Parathyroid adenoma (tissue), 2 donors: ENCODE measurements at regions not wholly inside any gene's neighbourhood (a gene's known extent, or its start where the extent isn't known, plus 50 kb on each side); places are given as distances from the start of the nearest gene placed in this dataset.
"Not testable (repeated sequence)": the region's sequence is repeated elsewhere in the genome, so short reads cannot be mapped to it uniquely, and the experiment has no call there.

ENCODE experiments used
- H2AFZ ChIP-seq: fragments of 300-600 bp; sonication (generic); one replicate; pipeline ENCODE4 v1.7.0; 2017; ENCODE audit warnings: antibody characterized with exemption, mild to moderate bottlenecking
- H3K27ac ChIP-seq: fragments of 300-600 bp; sonication (generic); one replicate; pipeline ENCODE4 v1.7.0; 2017
- H3K27me3 ChIP-seq: fragments of 300-600 bp; sonication (generic); one replicate; pipeline ENCODE4 v1.7.0; 2017; ENCODE audit warnings: low read length; ENCODE audit not compliant: control insufficient read depth, insufficient read depth
- H3K36me3 ChIP-seq: fragments of 300-600 bp; sonication (generic); one replicate; pipeline ENCODE4 v1.7.0; 2017; ENCODE audit warnings: low read length; ENCODE audit not compliant: control insufficient read depth, insufficient read depth
- H3K4me1 ChIP-seq: fragments of 300-600 bp; sonication (generic); one replicate; pipeline ENCODE4 v1.7.0; 2017; ENCODE audit warnings: control low read depth
- H3K4me2 ChIP-seq: fragments of 300-600 bp; sonication (generic); one replicate; pipeline ENCODE4 v1.7.0; 2017; ENCODE audit warnings: low read length
- H3K4me3 ChIP-seq: fragments of 300-600 bp; sonication (generic); one replicate; pipeline ENCODE4 v1.7.0; 2017; ENCODE audit warnings: low read depth, low read length
- H3K79me2 ChIP-seq: fragments of 300-600 bp; sonication (generic); one replicate; pipeline ENCODE4 v1.7.0; 2017; ENCODE audit warnings: control low read depth
- H3K9ac ChIP-seq: fragments of 300-600 bp; sonication (generic); one replicate; pipeline ENCODE4 v1.7.0; 2017; ENCODE audit warnings: mild to moderate bottlenecking
- H3K9me3 ChIP-seq: fragments of 300-600 bp; sonication (generic); one replicate; pipeline ENCODE4 v1.7.0; 2017; ENCODE audit warnings: low read length; ENCODE audit not compliant: control insufficient read depth
- TF ChIP-seq, protein P1 (sequence below): fragments of 300-600 bp; sonication (generic); IDR thresholded peaks from one replicate; pipeline ENCODE4 v1.7.0; 2017; ENCODE audit warnings: antibody characterized with exemption, mild to moderate bottlenecking
- donor health status: primary hyperparathyroidism.

DNA sequence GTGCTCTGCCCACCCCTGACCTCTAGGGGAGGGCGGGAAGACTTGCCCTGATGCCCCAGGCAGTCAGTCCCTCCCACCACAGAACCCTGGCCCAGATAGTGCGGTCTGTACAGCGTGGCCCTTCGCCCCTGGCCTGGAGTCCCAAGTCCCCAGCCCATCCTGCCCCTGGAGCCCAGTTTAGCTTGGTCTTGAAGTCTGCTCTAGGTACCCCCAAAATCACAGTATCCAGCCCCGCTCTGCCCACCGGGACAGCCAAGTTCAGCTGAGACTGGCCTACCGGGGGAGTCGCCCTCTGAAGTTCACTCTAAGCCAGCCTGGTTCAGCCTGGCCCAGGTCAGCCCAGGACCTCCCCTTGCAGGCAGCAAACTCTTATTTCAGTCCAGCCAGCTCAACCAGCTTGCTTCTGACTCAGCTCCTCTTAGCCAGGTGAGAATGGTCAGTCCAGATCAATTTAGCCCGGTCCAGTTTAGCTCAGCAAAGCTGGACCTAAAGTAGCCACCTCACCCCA lies 75.9 kb downstream of the TMEM121 start:
- H3K27me3 ChIP-seq = no peaks in the 10 kb centered on the region

DNA sequence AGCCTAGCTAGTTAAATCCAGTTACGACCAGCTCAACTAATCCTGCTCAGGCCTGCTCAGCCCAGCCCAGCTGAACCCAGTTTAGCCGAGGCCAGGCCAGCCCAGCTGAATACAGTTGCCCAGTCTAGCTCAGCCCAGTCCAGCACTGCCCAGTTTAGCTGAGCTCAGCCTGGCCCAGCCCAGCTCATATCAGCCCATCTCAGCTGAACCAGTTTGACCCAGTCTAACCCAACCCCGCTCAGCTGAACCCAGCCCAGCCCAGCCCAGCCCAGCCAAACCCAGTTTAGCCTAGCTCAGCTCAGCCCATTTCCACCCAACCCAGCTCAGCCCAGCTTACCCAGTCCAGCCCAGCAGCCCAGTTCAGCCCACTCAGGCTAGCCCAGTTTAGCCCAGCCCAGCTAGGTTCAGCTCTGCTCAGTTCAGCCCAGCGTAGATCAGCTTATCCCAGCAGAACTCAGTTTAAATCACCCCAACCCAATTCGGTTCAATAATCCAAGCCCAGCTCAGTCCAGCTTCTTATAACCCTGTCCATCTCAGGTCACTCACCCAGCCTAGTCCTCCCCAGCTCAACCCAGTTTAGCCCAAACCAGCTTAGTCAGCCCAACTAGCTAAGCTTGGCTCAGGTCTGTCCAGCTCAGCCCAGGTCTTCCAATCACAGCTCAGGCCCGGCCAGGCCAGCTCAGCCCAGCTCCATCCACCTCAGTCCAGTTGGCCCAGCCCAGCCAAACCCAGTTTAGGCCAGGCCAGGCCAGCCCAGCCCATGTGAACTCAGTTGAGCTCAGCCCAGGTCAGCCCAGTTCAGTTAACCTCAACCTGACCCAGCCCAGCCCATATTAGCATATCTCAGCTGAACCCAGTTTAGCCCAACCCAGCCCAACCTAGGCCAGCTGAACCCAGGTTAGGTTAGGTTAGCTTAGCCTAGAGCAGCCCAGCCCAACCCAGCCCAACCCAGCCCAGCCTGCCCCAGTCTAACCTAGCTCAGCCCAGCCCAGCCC lies 76.7 kb downstream of the TMEM121 start:
- H3K9ac ChIP-seq = no peak overlapping the region
- no peak overlapping the region for H3K27ac ChIP-seq
- H3K27me3 ChIP-seq = no peaks in the 10 kb centered on the region
- H3K4me2 ChIP-seq = no peak overlapping the region
- no peak overlapping the region for H2AFZ ChIP-seq
- H3K4me3 ChIP-seq = no peak overlapping the region
- no peaks in the 10 kb centered on the region for H3K9me3 ChIP-seq
- no peaks in the 10 kb centered on the region for H3K79me2 ChIP-seq
- H3K4me1 ChIP-seq = no peaks in the 10 kb centered on the region
- no peaks in the 10 kb centered on the region for H3K36me3 ChIP-seq
- TF ChIP-seq, protein P1, sequence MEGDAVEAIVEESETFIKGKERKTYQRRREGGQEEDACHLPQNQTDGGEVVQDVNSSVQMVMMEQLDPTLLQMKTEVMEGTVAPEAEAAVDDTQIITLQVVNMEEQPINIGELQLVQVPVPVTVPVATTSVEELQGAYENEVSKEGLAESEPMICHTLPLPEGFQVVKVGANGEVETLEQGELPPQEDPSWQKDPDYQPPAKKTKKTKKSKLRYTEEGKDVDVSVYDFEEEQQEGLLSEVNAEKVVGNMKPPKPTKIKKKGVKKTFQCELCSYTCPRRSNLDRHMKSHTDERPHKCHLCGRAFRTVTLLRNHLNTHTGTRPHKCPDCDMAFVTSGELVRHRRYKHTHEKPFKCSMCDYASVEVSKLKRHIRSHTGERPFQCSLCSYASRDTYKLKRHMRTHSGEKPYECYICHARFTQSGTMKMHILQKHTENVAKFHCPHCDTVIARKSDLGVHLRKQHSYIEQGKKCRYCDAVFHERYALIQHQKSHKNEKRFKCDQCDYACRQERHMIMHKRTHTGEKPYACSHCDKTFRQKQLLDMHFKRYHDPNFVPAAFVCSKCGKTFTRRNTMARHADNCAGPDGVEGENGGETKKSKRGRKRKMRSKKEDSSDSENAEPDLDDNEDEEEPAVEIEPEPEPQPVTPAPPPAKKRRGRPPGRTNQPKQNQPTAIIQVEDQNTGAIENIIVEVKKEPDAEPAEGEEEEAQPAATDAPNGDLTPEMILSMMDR = no peak

More for the DNA sequence above, 75.9 kb downstream of the TMEM121 start:
- no peak overlapping the region for H3K4me3 ChIP-seq
- no peaks in the 10 kb centered on the region for H3K4me1 ChIP-seq
- TF ChIP-seq, protein P1 = no peak
- H2AFZ ChIP-seq = no peak overlapping the region
- H3K9me3 ChIP-seq = no peaks in the 10 kb centered on the region
- H3K9ac ChIP-seq = no peak overlapping the region
- no peaks in the 10 kb centered on the region for H3K79me2 ChIP-seq
- H3K4me2 ChIP-seq = no peak overlapping the region
- no peak overlapping the region for H3K27ac ChIP-seq
- H3K36me3 ChIP-seq = no peaks in the 10 kb centered on the region

DNA sequence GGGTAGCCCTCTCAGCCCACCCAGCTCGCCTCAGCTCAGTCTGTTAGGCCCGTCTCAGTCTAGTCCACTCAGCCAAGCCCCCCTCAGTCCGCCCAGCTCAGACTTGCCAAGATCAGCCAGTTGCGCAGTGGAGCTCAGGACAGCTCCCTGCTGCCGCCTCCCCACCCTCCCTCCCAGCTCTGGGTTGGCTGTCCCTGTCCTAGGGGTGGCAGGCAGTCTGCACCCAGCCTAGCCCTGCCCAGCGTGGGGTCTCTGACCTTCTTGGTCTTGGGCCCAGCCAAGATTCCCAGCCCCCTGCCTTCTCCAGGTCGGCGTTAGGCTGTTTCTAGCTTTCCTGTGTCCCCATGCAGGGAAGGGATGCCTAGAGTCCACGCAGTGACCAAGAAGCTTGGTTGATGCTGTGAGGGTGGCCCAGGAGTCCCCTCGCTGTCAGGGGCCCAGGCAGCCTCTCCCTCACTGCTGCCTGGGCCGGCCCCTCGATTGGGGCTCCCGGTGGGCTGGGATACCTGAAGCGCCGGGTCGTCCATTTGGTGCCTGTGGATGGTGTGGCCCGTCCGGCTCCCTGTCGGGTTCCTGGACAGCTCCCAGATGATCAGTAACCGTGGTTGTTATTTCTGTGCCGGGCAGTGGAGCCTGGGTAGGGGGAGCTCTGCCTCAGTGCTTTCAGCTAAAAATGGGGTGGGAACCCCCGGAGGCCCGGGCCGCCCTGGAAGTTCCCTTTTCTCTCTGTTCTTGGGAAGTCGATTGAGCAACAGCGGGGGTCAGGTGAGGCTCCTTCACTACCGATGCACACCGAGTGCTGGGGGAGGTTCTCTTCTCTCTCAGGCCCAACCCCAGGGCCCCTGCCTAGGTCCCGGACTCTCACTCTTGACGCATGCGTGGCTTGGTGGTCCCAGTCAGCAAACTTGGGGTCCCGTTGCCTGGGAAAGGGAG lies 78.4 kb downstream of the TMEM121 start:
- not testable (repeated sequence) for H3K27ac ChIP-seq, H3K9me3 ChIP-seq, H3K9ac ChIP-seq, H3K4me2 ChIP-seq, H3K4me3 ChIP-seq, H3K27me3 ChIP-seq, H3K4me1 ChIP-seq, H3K79me2 ChIP-seq, H2AFZ ChIP-seq, H3K36me3 ChIP-seq

DNA sequence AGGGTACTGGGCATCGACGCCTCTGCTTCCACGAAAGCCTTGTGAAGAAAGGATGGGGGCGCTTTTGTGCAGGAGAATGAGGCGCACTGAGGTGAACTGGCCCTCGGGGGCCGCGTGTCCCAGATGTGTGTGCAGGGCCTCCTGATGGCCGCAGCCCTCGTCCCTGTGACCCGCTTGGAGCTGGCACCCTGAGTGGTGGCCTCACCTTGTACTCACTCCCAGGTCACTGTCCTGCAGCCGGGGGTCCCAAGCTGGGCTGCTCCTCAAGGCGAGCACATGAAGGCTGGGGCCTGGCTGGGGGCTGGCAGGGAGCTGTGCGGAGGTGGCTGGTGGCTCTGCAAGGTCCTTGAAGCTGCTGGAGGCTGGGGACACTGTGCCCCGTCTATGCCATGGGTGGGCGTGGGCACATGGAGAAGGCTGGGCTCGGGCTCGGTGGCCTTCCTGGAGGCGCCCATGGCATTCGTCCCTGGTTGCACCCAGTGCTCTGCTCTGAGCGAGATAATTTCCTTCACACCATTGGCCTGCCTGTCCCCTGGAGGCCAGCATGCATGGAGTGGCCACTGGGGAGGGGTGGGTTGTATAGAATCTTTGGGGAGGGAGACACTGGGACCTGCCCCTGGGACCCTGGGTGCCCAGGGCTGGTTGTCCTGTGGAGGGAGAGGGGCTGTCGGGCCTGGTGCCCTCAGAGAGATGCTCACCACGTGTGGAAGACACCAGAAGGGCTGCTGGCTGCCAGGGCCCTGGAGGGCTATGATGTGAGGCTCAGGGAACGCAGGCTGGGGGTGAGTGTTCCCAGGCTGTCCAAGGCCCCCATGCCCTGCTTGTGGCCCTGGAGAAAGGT lies 79.3 kb downstream of the TMEM121 start:
- Histone ChIP-seq H2AFZ (no peak overlapping the region), H3K27me3 (no peaks in the 10 kb centered on the region), H3K9ac (no peak overlapping the region), H3K36me3 (no peaks in the 10 kb centered on the region), H3K9me3 (no peaks in the 10 kb centered on the region), H3K4me1 (no peaks in the 10 kb centered on the region), H3K79me2 (no peaks in the 10 kb centered on the region), H3K27ac (no peak overlapping the region), H3K4me3 (no peak overlapping the region), H3K4me2 (no peak overlapping the region)
- TF ChIP-seq, protein P1 = no peak

DNA sequence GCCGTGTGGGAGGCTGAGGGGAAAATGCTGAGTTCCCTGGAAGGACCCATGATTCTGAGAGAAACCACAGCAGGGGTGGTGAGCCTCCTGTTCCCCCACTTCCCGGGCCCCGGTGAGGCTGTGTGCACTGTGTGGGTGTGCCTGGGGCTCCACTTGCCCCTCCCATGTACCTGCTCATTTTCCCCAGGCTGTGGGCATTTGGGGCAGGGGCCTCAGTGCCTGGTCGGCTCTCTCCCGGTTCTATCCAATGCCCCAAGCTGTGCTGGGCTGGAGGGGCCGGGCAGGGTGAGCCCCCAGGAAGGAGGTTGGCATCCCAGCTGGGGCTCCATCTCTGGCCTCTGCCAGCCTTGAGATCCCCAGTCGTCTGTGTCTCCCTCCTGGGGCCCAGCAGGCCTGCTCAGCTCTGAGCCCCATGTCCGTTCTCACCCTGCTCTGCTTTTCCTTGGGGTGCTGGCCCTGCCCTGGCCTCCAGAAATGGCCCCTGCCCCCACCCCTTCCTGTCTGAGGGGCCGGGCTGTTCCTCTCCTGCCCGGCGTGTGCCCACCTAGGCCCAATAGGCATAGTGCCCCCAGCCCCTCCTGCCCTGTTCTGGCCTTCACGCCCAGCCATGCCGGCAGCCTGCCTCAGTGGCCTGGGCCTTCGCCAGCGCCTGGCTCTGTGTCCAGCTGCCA lies 80.1 kb downstream of the TMEM121 start:
- not testable (repeated sequence) for H3K27me3 ChIP-seq, H3K27ac ChIP-seq, H2AFZ ChIP-seq, H3K4me2 ChIP-seq, H3K36me3 ChIP-seq, H3K4me3 ChIP-seq, H3K9ac ChIP-seq, H3K4me1 ChIP-seq, H3K79me2 ChIP-seq, H3K9me3 ChIP-seq

DNA sequence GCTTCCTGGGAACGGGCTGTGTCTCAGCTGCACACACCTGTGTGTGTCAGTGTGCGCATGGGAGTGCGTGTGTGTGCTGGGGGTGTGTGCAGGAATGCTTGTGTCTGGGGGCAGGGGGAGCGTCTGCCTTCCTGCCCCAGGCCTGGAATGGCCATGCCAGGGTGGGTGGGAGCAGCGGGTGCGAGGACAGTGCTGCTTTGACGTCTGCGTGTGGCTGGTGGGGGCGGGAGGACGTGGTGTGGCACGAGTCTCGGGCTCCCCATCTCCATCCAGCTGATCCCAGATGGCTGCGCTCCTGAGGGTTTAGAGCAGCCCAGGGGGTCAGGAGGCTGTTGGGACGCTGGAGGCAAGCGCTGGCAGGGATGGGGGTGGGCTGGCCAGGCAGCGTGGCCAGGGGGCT lies 80.6 kb downstream of the TMEM121 start:
- H3K9me3 ChIP-seq, H3K27ac ChIP-seq, H3K27me3 ChIP-seq, H3K9ac ChIP-seq, H3K36me3 ChIP-seq, H3K79me2 ChIP-seq, H3K4me3 ChIP-seq, H3K4me1 ChIP-seq, H2AFZ ChIP-seq, H3K4me2 ChIP-seq: not testable (repeated sequence)

DNA sequence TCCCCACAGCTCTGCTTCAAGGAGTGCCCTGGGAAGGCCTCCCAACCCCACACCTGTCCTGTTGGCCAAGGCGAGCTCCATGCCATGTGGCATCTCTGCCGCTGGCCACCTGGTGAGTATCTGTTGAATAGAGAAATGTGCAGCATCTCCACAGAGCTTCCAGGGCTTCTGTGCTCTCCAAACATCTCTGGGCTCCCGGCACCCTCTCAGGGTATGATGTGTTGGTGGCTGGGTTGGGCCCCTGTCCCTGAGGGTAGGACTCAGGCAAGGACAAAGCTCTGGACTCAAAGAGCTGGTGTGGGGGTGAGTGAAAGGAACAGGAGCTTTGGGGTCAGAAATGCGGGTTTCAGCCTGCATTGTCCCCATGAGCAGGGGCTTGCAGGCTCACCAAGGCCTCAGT lies 88.6 kb downstream of the TMEM121 start:
- not testable (repeated sequence) for H3K4me2 ChIP-seq, H3K36me3 ChIP-seq, H3K79me2 ChIP-seq, H3K4me1 ChIP-seq, H3K9ac ChIP-seq, H2AFZ ChIP-seq, H3K27me3 ChIP-seq, H3K4me3 ChIP-seq, H3K27ac ChIP-seq, H3K9me3 ChIP-seq
